HG02642 (cell line): ENCODE measurements at regions not wholly inside any gene's neighbourhood (a gene's known extent, or its start where the extent isn't known, plus 50 kb on each side); places are given as distances from the start of the nearest gene placed in this dataset.

Experiments
- ATAC-seq: cut with Tn5 transposase; IDR thresholded peaks from one replicate; pipeline ENCODE4 v1.9.1; 2021; ENCODE audit warnings: mild to moderate bottlenecking; ENCODE audit not compliant: unreplicated experiment, poor library complexity

DNA sequence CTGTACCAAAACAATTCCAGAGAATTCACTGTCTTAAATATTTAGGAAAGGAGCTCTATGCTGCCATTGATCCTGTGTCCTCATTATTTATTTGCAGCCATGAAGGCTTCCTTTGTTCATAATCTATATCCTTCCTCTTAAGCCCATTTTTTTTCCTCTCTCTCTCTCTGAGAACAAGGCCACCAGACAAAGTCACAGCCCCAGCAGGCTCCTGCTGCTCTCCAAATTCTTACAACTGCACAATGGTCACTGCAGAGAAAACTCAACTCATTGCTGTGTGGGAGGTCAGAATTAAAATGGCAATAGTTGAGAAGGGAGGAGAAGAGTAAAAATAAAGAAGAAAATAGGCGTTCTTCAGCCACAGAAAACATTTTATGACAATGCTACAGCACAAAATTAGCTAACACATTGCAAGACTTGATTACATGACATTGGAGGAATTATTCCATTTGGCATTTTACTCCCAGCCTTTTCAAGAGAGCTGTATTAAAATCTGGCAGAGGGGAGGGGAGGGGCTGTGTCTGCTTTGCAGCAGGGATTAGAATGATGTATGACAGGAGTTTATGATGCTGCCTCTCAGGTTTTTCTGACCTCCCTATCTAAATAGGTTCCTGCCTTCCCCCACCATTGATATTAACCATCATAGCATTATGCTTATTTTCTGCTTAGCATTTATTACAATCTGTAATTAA is 399.7 kb upstream of the THBS1 start:
- ATAC-seq = no peak

DNA sequence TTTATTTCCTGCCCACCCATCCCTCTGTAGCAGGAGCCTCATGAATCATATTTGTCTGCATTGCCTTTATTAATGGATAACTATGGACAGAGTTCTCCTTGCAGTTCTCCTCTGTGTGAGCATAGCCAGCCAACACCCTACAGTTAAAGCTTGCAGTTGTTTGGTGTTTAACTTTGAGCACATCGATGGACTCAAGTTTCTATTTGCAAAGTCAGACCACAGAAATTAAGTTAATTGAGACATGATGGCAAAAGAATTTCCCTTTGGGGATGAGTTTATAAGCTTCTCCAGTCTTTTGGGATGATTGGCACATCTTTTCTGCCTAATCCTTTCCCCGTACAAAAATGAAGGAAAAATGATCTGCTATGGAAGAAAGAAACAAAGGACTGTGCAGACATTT is 398.9 kb upstream of the THBS1 start:
- ATAC-seq = no peak

GRCh38 chr15:39183164-39183881 is 397.6 kb upstream of the THBS1 start:
- ATAC-seq = no peak

DNA sequence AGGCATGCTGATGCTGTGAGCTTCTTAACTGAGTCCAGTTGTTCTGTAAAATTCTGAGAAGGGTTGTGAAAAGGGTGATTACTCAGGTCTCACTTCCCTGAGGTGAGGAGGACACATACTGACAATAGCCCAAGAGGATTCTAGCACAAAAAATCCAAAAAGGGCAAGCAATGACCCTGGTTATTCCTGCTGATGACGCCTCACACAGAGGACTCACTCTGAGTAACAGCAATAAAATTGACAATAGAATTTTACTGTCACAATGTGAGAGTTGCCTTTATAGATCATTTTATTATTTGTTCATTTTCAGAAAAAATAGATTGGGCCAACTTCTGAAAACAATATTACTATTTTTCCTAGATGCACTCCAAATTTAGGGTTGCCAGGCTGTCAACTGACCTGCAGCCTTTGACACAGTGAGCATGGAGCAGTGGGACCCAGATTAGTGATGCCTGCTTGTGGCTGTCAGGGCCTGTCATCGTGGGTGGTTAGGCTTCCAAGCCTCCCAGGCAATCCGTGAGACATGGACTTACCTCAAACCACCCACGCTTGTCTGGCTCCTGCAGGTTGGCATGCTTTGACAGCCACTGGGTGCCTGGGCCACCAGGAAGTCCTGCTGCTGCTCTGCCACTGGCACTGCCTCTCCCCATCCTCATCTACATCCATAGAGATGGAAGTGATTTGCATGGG is 396.0 kb upstream of the THBS1 start:
- ATAC-seq = no peak

DNA sequence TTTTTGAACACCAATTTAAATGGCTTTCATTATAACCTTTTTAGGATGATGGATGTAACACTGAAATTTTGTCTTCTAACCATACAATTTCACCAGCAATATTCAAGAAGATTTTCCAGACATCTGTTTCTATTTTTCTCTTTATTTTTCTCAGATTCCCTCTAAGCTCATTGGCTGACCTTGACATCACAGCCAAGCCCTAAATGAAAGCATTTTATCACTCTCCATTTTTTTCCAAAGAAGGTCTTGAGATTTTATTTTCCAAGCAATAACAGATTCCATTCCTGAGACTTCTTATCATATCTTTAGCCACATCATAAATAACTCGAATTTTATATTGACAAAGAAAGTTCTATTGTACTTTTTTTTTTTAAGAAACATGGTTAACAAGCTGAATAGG is 392.6 kb upstream of the THBS1 start:
- no peak for ATAC-seq

GRCh38 chr15:39188930-39189329 is 391.9 kb upstream of the THBS1 start:
- no peak for ATAC-seq

DNA sequence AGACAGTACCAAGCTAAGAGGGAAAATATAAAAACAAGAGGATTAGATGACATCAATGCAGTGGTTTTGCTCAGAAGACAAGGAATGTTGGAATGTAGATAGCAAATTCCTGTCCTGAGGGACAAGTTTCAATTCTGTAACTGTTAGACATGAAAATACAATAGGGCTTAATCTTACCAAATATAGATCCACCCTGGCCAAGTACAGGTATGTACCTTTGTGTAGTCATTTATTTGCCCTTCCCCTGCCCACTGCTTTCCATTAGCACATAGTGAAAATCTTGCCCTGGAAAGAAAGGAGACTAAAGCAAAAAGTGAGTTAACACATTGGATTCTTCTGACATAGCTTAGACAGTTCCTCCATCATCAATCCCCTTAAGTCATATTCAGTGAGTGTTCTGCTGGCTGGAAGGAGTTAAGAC is 389.0 kb upstream of the THBS1 start:
- ATAC-seq = no peak

- ATAC-seq = no peak
Observed at GRCh38 chr15:39192351-39192750, 388.5 kb upstream of the THBS1 start.

- ATAC-seq = no peak
Observed at GRCh38 chr15:39192979-39193560, 387.8 kb upstream of the THBS1 start.

GRCh38 chr15:39193611-39194010 is 387.3 kb upstream of the THBS1 start:
- no peak for ATAC-seq

GRCh38 chr15:39194106-39194830 is 386.6 kb upstream of the THBS1 start:
- ATAC-seq = no peak

- no peak for ATAC-seq
Observed at GRCh38 chr15:39195961-39196486, 384.9 kb upstream of the THBS1 start.

- ATAC-seq = no peak
Observed at GRCh38 chr15:39198044-39199000, 382.6 kb upstream of the THBS1 start.

GRCh38 chr15:39199076-39199475 is 381.8 kb upstream of the THBS1 start:
- no peak for ATAC-seq

GRCh38 chr15:39200586-39200985 is 380.3 kb upstream of the THBS1 start:
- ATAC-seq = no peak

DNA sequence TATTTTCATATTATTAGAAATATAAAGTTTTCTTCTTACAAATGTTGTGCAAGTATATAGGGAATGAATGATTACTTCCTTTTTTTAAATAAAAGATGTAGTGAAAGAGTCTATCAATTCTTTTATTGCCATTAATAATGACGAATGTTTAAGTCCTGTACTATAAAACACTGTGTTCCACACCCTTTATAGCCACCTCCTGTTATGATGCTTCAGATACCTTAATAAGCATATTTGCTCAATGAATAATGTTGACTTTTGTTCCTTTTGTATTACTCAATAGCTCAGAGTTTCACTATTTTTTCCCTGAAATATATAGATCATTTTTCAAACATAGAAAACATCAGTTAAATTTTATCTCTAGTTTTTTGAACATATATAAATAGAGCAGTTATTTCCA is 378.2 kb upstream of the THBS1 start:
- no peak for ATAC-seq

- ATAC-seq = no peak
Observed at GRCh38 chr15:39204031-39204430, 376.8 kb upstream of the THBS1 start.

DNA sequence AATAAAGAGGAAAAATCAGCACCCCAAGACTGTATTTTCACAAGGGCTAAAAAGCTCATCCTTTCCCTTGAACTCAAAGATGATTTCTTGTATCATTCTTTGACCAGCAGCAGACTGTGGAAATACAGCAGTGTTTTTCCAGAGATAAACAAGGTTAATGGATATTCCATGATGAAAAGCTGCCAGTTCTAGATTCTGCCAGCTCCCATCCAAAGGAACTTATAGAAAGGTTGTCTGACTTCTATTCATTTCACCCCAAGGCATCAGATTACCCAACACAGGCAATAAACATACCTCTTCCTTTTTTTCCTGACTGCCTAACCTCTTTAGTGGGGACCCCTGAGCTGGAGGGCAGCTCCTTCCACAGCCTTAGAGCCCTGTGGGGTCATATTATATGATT is 375.8 kb upstream of the THBS1 start:
- no peak for ATAC-seq
